GM12874 (cell line): ENCODE measurements at regions not wholly inside any gene's neighbourhood (a gene's known extent, or its start where the extent isn't known, plus 50 kb on each side); places are given as distances from the start of the nearest gene placed in this dataset.

Experiments
- TF ChIP-seq, protein P1 (sequence below): IDR thresholded peaks from 2 replicates; pipeline ENCODE4 v1.5.1; 2011; ENCODE audit warnings: low read depth, mild to moderate bottlenecking, control low read depth, low read length, moderate library complexity; ENCODE audit not compliant: insufficient read depth

DNA sequence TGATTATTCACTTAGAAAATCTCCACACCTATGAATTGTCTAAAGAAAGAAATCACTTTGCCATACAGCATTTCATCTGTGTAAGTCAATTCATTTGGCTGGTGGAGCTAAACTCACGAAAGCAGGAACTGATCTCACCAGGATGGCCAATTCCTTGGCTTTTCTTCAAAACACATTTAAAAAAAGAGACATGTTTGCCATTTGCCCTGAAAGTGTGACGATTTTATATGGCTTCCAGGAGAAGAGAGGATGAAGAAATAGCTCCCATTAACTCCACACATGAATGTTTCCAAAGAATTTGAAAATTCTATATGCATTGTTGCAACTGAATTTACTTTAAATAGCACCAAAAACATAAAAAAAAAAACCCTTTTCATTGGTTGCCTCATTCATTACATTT is 334.7 kb downstream of the DMRT2 start:
- TF ChIP-seq, protein P1, sequence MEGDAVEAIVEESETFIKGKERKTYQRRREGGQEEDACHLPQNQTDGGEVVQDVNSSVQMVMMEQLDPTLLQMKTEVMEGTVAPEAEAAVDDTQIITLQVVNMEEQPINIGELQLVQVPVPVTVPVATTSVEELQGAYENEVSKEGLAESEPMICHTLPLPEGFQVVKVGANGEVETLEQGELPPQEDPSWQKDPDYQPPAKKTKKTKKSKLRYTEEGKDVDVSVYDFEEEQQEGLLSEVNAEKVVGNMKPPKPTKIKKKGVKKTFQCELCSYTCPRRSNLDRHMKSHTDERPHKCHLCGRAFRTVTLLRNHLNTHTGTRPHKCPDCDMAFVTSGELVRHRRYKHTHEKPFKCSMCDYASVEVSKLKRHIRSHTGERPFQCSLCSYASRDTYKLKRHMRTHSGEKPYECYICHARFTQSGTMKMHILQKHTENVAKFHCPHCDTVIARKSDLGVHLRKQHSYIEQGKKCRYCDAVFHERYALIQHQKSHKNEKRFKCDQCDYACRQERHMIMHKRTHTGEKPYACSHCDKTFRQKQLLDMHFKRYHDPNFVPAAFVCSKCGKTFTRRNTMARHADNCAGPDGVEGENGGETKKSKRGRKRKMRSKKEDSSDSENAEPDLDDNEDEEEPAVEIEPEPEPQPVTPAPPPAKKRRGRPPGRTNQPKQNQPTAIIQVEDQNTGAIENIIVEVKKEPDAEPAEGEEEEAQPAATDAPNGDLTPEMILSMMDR, result no peak

DNA sequence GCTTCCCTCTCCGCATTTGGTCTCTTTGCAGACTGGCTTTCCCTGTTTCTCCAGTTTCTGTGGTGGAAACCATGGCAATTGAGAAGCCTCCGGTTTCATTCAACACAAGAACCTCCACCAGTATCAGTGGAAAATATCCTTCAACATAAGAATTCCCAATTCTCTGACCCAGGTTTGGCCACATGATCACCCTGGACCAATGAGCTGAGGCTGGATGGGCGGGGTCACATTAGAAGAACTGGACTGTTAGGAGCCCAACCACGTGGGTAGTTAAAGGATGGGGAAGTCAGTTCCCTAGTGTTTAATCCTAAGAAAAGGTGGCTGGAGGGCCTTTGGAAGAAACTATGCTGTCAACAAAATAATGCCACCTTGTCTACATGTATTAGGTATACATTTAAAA is 336.3 kb downstream of the DMRT2 start:
- TF ChIP-seq, protein P1, result no peak

DNA sequence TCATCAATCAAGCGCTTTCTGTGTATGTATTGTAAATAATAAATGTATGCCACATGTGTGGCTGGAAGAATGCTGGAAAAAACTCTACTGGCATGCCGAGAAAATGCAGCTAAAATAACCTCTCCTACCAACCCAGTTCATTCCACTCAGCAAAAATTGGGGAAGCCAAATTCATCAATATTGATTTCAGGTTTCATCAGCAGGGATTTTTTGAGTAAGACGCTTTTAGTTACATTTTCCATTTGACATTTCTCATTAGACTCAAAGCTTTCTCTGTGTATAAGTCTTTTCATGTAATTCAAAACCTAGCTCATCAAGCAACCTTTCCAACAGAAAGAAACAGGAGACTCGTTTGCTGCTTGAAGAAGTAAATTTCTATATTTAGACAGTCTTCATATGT is 338.1 kb downstream of the DMRT2 start:
- TF ChIP-seq, protein P1, result no peak

DNA sequence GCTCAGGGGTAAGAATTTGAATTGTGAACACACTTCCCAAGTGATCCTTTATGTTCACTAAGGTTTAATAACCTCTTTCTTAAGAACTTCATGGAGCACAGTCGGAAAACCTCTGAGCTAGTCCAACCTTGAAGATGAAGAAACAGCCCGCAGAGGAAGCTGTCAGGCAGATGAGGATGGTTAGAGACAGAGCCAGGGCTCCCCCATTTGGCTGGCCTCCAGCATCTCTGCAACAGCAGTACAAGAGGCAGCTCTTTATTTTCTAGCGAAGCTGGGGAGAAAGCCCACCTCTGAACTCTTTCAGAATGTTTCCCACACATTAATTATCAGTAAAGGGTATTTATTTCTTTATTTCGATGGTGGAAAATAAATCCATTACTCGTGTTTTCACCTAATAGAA is 350.8 kb downstream of the DMRT2 start:
- TF ChIP-seq, protein P1, result no peak

DNA sequence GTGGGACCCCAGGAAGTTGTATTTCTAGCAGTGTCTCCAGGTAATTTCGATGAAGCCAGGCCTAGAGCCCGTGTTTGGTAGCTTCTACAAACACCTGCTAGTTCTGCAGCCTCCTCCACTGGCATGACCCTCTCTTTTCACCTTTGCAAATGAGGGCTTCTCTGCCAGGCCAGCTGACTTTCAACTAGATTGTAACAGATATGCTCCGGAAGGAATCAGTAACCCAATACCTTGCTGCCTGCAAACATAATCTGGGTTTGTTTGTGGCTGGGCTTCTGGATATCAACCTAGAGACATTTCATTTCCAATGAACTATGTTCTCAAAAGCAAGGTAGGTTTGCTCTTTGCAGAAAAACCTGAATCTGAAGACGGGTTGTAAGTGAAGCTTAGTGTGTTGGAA is 354.8 kb downstream of the DMRT2 start:
- TF ChIP-seq, protein P1, result no peak

DNA sequence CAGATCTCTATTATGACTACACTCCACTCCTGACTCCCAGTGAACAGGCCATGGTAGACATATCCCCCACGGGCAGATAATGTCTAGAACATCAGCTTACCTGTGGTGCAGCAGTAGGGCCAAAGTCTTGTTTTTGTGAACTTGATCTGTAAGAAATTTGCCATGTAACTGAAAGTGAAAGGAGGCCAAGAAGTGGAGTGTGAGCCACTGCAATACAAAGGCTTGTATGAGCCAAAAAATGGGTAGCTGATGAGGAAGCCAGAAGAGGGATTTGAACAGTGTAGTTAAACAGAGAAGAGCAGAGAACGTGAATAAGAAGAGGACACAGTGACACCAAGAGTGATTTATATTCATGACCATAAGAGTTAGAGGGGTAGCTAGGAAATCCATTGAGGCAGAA is 361.7 kb downstream of the DMRT2 start:
- TF ChIP-seq, protein P1, result no peak

DNA sequence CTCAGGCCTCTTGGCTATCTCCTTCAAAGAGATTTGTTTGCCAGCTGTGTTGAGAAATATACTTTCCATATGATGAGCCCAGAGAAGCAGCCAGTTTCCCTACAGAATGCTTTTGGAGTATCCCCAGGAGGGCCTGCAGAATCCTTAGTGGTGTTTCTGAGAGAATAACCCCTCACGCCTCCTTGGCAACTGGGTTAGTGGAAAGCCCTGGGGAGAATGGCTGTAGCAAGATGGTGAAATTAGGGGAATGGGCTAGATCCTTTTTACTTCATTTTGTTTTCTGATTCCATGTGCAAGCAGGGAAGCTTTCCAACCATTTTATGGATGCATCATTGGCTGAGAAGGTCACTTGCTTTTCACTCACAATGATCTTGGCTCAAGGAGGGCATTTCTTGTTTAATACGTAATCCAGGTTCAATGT is 364.6 kb downstream of the DMRT2 start:
- TF ChIP-seq, protein P1, result no peak

DNA sequence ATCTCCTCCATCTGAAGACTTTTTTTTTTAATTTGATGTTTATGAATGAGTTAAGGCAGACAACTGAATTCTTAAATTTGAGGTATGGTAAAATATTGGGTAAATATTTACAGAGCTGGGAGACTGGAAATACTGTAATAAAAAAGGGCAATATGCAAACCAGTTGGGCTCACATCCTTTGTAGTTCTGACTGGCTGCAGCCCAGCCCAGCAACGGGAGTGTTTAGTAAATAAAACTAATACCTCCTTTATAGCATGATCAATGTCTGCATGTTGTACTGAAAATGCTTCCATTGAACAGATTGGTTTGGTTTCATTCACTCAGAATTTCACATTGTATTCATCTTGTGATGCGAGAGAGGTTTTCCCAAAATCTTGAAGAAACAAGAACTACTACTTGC is 365.0 kb downstream of the DMRT2 start:
- TF ChIP-seq, protein P1, result no peak
